Activated CD4-positive, alpha-beta T cell treated with anti-CD3 and anti-CD28 coated beads, Interleukin-2, amount 50 U/mL, for 1 hour (primary cell): ENCODE measurements at regions not wholly inside any gene's neighbourhood (a gene's known extent, or its start where the extent isn't known, plus 50 kb on each side); places are given as distances from the start of the nearest gene placed in this dataset.

Experiments
- DNase-seq: peaks from one replicate; pipeline ENCODE4 v3.0.0-alpha.2; 2020

DNA sequence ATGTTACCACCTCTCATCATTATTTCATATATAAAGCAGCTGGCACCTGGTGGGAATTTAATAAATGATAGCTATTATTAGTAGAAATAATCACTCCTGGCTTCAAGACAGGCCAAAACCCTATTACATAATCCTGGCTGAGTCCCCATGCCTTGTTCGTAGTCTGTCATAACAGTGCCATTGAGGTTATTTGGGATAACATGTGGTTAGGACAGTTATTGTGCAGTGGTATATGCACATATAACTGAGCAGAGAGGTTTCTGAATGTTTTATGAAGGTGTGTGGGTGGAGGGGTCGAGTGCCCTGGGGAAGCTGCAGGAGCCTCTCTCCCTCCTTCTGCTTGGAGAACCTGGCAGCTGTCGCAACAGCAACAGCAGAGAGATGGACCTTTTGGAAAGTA is 162.4 kb upstream of the NABP1 start:
- DNase-seq = no peak

- DNase-seq = no peak
Observed at GRCh38 chr2:191516260-191516659, 161.7 kb upstream of the NABP1 start.

DNA sequence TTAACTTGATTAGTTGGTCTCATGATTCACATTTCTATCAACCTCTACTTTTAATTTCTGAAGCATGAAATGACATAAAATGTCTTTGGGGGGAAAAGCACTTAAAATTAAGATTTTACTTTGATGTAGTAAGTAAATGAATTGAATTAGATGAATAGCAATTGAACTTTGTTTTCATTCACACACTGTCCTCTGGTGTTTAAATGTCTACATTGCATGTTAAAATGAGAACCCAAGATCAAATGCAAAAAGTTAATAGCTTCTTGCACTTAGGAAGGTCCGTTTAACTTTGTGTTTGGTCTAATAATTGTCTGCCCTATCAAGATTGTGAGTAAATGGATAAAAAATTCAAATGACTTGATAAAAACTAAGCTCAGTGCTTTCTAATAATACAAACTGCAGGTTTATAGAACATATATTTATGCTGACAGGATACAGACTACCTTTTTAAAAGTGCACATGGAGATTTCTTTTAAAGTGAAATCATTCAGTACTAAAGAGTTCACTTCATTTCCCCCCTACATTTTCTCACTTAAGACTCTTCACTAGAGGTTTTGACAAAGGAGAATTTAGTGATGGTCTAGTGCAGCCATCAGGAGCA is 156.2 kb upstream of the NABP1 start:
- DNase-seq = no peak

GRCh38 chr2:191522478-191523120 is 155.3 kb upstream of the NABP1 start:
- no peak for DNase-seq

DNA sequence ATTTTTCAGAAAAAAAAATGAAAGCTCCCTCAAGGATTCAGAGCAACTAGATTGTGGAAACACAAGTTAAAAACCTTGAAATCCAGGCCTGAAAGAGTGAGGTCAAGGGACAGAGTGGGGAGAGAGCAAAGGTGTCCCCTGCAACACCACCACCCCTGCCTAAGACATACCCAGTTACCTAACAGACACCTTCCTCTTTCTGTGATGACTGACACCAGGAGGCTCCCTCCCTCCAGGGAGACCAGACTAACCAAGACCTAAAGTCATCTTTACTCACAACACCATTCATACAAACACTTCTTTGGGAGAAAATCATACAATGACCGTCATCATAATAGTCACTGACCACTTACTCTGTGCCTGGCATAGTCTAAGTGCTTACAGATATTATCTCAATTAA is 151.8 kb upstream of the NABP1 start:
- no peak for DNase-seq

DNA sequence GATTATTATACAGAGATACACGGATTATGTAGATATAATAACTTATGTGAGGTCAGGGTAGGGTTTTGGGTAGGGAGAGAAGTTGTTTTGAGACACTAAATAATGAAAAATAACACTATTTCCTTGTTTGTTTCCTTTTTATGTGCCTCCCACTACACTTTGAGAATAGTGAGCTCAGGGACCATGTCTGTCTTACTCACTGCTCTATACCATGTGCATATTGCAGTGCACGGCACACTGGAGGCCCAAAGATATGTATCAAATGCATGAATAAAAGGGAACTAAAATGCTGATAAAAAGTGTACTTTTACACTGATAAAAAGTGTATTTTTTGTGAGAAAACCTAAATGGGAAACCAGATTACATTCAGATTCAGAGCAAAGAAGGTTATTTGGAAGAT is 151.4 kb upstream of the NABP1 start:
- no peak for DNase-seq

GRCh38 chr2:191526953-191527556 is 150.9 kb upstream of the NABP1 start:
- DNase-seq = no peak

DNA sequence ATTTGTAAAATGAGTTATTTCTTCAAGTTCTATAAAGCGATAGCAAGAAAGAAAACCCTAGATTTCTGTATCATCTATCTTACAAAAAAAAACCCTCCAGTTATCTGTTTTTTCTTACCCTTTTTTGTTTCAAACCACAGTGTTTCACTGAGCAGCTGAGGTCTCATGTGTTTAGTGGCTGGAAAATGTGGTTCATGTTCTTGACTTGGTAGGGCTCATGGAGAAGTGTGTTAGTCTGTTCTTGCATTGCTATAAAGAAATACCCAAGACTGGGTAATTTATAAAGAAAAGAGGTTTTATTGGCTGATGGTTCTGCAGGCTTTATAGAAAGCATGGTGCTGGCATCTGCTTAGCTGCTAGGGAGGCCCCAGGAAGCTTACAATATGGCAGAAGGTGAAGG is 147.3 kb upstream of the NABP1 start:
- no peak for DNase-seq

DNA sequence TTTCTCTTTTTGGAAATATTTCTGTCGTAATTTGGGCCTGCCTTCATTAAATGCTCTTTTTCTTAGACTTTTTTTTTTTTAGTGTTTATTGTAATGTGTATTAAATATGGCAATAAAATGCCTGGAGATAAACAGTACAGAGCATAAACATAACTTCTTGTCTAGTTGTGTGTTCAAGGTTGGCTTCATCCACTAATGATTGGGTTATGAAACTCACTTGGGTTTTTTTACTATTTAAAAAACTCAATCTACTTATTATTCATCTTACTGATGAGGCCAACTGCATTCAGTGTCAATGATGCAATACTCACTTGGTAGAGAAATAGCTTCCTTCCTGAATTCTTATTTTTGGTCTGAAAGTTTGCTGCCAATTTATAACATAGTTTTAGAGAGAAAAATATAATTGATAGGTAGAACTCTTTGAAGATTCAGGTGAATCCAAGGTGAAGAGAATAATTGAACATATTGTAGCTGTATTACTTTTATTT is 144.2 kb upstream of the NABP1 start:
- DNase-seq = no peak

- DNase-seq = no peak
Observed at GRCh38 chr2:191537921-191538320, 140.0 kb upstream of the NABP1 start.

GRCh38 chr2:191538334-191538903 is 139.5 kb upstream of the NABP1 start:
- no peak for DNase-seq

GRCh38 chr2:191539068-191539467 is 138.9 kb upstream of the NABP1 start:
- peak; percentile 19 for DNase-seq

DNA sequence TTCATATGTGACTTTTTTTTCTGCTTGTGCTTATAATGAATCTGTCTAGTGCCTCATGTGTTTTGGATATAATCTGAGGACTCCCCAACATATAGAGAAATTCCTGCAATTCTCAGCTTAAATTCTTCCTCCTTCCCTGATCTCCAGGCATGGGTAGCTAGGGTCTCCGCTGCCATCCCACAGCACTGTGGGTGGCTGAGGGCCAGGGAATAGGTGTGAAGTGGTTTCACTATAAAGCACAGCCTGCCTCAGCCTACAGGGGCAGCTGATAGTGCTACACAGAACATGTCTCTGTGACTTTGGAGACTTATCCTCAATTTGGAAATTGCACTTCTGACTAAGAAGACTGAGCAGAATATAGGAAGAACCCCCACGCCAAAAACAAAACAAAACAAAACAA is 137.3 kb upstream of the NABP1 start:
- DNase-seq = no peak

DNA sequence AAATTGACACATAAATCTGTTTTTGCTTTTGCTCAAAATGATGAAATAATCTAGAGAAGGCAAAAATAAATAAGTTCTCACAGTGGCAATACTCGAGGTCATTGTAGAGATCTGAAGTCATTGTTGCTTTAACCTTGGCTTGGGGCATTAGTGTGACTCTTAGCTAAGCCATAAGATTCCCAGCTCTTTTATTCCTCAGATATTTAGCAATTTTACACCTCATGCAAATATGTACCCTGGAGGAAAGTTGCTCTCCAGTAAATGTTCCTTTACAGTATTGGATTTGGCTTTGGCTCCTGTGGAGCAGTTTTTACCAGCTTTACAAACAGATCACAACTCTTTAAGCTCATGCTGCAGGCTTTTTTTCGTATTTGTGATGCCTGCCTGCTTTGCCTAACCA is 134.2 kb upstream of the NABP1 start:
- no peak for DNase-seq

- DNase-seq = no peak
Observed at GRCh38 chr2:191544461-191545062, 133.4 kb upstream of the NABP1 start.

- no peak for DNase-seq
Observed at GRCh38 chr2:191545361-191545760, 132.6 kb upstream of the NABP1 start.

DNA sequence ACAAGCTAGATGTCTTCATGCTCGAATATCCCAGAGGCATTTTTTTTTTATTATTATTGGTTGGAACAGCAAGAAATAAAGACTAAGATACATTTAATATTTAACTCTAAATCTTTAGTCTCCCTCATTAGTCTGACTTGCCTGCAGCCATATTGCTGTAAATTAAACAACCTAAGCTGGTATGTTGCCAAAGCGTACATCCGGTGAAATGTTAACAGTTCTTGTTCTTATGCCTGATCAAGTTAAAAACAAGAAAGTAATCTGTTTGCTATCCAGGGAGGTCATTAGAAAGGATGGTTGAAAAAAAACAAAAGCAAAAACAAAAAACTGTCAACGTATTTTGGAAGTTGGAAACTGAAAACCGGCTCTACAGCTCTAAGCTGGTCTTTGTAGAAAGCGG is 125.9 kb upstream of the NABP1 start:
- DNase-seq = no peak

DNA sequence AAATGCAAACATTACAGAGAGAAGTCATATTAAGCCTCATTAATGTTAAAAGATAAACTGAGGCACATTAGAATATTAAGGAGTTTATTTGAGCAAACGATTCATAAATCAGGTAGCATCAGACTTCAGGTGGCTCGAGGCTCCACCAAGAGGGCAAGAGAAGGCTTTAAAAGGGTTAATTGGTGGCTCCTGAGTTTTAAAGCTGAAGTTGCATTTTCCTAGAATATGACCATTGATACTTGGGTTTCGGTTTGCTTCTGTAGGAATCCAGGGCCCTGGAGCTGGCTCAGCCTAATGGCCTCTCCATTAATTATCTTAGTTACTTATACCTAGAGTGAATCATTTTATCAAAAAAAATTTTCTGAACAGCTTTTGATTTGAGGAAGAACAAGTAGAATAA is 123.7 kb upstream of the NABP1 start:
- DNase-seq = no peak

GRCh38 chr2:191555092-191555742 is 122.7 kb upstream of the NABP1 start:
- DNase-seq = peak; percentile 80

DNA sequence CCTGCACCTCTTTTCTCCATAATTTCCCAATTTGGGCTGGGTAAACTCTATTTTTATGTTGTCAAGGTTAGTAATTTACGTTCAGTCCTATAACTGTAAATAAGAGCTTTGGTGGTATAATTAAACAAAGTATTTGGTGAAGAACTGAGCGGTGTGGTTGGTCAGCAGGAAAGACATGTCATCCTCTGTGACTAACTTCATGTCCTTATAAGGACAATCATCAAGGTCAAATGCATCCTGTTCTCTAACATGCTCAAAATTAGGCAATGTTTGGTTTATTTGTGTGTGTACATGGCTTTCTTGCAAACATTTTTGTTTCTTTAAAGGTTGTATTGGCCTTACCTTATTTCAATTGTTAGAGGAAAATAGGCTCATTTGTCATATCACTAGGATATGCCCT is 121.5 kb upstream of the NABP1 start:
- DNase-seq = no peak

- no peak for DNase-seq
Observed at GRCh38 chr2:191557841-191558240, 120.1 kb upstream of the NABP1 start.

- no peak for DNase-seq
Observed at GRCh38 chr2:191559569-191559968, 118.4 kb upstream of the NABP1 start.

DNA sequence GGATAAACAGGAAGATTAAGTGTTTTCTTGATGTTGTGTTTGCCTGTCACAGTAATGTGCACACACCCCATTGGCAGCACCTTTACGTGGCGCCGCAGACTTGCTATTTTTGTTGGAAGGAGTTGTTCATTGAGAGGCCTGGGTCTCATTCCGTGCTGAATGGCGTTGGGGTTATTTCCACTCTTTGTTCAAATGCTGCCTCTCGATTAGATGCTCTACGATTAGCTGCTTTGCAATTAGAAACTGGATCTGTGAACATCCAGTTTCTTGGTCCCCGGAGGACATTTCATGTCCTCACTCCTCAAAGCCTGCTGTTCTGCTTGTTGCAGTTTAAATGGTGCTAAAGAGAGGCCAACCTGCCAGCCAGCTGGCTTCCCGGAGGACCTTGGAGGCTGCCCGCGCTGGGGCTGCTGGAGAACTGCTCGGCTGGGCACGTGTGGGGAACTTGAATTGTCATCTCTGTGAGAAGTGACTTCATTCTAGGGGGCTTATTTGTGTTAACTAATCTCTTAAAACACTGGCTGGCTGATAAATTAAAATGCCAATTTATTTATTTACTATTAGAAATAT is 117.4 kb upstream of the NABP1 start:
- no peak for DNase-seq
